SK-N-DZ (cell line): ENCODE measurements at regions not wholly inside any gene's neighbourhood (a gene's known extent, or its start where the extent isn't known, plus 50 kb on each side); places are given as distances from the start of the nearest gene placed in this dataset.

ENCODE experiments used
- DNase-seq: peaks from one replicate; pipeline ENCODE4 v3.0.0-alpha.2; 2015; ENCODE audit warnings: low spot score

GRCh38 chr2:221264318-221264717 lies 307.8 kb downstream of the EPHA4 start:
- DNase-seq: no peak

GRCh38 chr2:221267773-221268425 lies 304.2 kb downstream of the EPHA4 start:
- DNase-seq: no peak

GRCh38 chr2:221268631-221269030 lies 303.5 kb downstream of the EPHA4 start:
- DNase-seq: no peak

- DNase-seq: no peak
These were observed 301.3 kb downstream of the EPHA4 start for GRCh38 chr2:221270806-221271205.

- no peak for DNase-seq
These were observed 299.4 kb downstream of the EPHA4 start for GRCh38 chr2:221272729-221273128.

- no peak for DNase-seq
These were observed 296.1 kb downstream of the EPHA4 start for GRCh38 chr2:221276033-221276432.

GRCh38 chr2:221276601-221277000 lies 295.5 kb downstream of the EPHA4 start:
- DNase-seq: no peak

GRCh38 chr2:221282386-221282785 lies 289.7 kb downstream of the EPHA4 start:
- DNase-seq: no peak

GRCh38 chr2:221283896-221284545 lies 288.1 kb downstream of the EPHA4 start:
- no peak for DNase-seq

- DNase-seq: no peak
These were observed 287.0 kb downstream of the EPHA4 start for GRCh38 chr2:221285148-221285547.

- no peak for DNase-seq
These were observed 285.7 kb downstream of the EPHA4 start for GRCh38 chr2:221286406-221286805.

- no peak for DNase-seq
These were observed 282.7 kb downstream of the EPHA4 start for GRCh38 chr2:221289389-221289788.

- no peak for DNase-seq
These were observed 282.3 kb downstream of the EPHA4 start for GRCh38 chr2:221289846-221290245.

GRCh38 chr2:221293949-221294742 lies 278.0 kb downstream of the EPHA4 start:
- no peak for DNase-seq

- no peak for DNase-seq
These were observed 267.2 kb downstream of the EPHA4 start for GRCh38 chr2:221304916-221305315.

GRCh38 chr2:221308507-221309066 lies 263.5 kb downstream of the EPHA4 start:
- DNase-seq: no peak

GRCh38 chr2:221309892-221310583 lies 262.1 kb downstream of the EPHA4 start:
- DNase-seq: no peak

GRCh38 chr2:221310730-221311129 lies 261.4 kb downstream of the EPHA4 start:
- no peak for DNase-seq

- DNase-seq: no peak
These were observed 259.5 kb downstream of the EPHA4 start for GRCh38 chr2:221312634-221313033.

- DNase-seq: no peak
These were observed 257.3 kb downstream of the EPHA4 start for GRCh38 chr2:221314786-221315185.

GRCh38 chr2:221318376-221319130 lies 253.6 kb downstream of the EPHA4 start:
- no peak for DNase-seq
